ENCODE measurements at regions not wholly inside any gene's neighbourhood (a gene's known extent, or its start where the extent isn't known, plus 50 kb on each side); places are given as distances from the start of the nearest gene placed in this dataset.

DNA sequence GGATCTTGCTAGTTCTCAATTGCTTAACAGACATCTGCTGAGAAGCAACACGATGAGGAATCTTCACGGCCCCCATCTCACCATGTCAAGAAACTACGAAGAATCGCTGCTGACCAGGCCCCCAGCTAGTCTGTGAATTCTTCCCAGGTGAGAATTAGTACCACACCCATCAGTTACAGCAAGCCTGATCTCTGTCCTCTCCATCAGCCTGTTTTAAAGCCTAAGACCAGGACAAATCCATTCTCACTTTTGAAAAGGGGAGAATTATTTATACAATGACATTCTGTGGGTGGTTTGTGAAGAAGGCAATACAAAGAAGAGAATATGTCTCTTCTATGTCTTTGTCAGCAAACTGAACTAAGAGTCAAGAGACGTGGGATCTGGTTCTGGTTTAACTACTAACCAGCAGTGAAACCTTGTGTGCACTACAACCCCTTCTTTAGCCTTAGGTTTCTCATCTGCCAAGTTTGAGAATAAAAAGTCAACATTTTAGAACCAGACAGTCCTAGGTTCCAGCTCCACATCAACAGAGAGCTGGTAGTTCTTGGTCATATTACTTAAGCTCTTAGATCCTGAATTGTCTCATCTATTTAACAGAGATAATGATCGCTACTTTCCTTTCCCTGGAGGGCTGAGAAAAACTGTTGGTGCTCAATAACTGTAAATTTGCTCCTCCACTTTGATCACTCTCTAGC lies 160.4 kb upstream of the RORA start:
- TF ChIP-seq, protein P1, sequence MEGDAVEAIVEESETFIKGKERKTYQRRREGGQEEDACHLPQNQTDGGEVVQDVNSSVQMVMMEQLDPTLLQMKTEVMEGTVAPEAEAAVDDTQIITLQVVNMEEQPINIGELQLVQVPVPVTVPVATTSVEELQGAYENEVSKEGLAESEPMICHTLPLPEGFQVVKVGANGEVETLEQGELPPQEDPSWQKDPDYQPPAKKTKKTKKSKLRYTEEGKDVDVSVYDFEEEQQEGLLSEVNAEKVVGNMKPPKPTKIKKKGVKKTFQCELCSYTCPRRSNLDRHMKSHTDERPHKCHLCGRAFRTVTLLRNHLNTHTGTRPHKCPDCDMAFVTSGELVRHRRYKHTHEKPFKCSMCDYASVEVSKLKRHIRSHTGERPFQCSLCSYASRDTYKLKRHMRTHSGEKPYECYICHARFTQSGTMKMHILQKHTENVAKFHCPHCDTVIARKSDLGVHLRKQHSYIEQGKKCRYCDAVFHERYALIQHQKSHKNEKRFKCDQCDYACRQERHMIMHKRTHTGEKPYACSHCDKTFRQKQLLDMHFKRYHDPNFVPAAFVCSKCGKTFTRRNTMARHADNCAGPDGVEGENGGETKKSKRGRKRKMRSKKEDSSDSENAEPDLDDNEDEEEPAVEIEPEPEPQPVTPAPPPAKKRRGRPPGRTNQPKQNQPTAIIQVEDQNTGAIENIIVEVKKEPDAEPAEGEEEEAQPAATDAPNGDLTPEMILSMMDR (IDR thresholded peaks at IDR 0.05; ENCODE audit: poor library complexity) = no peak
- no peak for TF ChIP-seq EZH2 (IDR thresholded peaks at IDR 0.05; ENCODE audit: borderline replicate concordance)
- no peak for TF ChIP-seq EZH2phosphoT487 (IDR thresholded peaks at IDR 0.05; ENCODE audit: low read depth, severe bottlenecking, unreplicated experiment)
